UCSD-AML1 (cell line): ENCODE measurements at regions not wholly inside any gene's neighbourhood (a gene's known extent, or its start where the extent isn't known, plus 50 kb on each side); places are given as distances from the start of the nearest gene placed in this dataset.
"Not testable (repeated sequence)": the region's sequence is repeated elsewhere in the genome, so short reads cannot be mapped to it uniquely, and the experiment has no call there.

Experiments
- DNase-seq: peaks from one replicate; lab custom pipeline; 2025; ENCODE audit not compliant: unreplicated experiment; lab: John Stamatoyannopoulos, UW

DNA sequence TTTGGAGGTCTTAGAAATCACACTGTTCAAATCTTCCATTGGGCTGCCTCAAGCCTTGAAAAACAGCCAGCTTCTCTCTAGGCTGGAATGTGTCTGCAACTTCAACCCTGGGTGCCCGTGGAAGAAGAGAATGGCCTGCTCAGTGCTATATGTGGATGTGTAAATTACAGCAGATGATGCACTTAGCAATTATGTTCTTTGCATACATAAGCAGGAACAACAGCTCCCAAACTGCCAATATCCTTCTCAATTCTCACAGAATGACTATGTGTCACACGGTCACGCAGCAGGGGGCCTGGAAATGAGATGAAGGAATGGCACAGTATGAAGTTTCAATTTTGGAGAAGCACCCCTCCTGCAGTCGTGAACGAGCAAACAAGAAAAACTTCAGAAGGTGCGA is 175.2 kb upstream of the SMARCA2 start:
- DNase-seq = no peak

DNA sequence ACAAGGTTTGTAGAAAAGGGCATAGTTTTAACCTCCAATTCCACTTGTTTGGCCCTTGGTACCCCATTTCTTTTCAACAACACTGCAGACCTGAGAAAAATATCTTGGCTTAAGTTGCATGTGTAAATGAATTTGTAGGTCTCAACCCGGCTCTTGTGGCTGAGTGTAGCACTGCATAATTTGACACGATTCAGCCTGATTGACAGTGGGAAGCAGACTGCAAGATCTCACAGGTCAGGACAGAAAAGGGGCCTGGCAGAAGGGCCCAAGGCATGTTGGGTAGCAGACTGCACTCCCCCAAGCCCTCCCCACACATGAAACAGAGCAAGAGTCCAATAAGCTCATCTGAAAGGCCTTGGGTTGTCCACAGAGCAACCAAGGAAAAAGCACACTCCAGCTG is 169.7 kb upstream of the SMARCA2 start:
- no peak for DNase-seq

DNA sequence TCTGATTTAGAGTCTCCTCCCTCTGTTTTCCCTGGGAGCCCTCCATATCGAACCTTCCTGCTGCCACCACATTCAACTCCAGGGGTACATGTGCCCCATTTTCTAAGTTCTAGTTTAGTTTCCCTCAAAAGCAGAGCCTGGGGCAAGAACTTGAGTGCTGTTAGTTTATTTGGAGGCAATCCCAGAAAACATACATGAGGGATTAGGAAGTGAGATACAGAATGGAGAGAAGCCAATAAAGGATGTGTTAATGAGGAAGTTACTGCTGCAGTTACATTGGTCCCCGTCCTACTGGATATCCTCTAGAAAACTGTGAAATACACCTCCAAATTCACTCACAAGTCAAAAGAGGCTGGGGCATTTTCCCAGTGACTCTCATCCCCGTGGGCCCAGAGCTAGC is 159.4 kb upstream of the SMARCA2 start:
- no peak for DNase-seq

DNA sequence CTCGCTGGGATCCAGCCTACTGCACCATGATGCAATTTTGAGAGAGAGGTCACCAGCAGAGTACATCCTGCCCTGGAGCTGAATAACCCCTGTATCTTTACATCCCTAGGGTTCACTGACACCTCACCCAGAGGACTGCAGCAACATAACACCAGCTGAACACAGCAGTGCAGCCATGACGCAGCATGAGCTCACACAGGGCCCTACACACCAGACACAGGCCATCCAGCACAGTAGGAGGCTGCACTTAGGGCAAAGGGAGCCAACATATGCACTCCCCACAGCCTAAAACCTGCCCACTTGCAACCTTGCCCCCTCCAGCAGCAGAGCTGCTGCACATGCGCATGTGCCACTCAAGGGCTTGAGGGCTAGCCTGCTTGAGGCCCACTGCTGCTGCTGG is 157.3 kb upstream of the SMARCA2 start:
- DNase-seq = no peak

DNA sequence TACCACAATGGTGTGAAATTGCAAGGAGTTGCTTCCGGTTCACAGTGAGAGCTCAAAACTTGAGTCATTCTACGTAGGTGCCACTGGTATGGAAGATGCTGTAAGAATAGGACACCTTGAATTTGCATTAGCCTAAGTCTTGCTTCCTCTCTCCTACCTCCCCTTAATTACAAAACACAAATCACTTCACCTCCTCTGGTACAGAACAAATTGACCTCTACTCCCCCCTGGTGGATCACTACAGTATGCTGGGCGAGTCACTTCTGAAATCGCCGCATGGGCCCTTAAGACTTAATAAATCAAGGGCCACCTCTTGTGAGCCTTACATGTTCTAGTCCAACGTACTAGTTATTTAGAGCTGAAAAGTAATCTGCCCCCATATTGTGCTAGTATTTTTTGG is 145.3 kb upstream of the SMARCA2 start:
- DNase-seq = no peak

DNA sequence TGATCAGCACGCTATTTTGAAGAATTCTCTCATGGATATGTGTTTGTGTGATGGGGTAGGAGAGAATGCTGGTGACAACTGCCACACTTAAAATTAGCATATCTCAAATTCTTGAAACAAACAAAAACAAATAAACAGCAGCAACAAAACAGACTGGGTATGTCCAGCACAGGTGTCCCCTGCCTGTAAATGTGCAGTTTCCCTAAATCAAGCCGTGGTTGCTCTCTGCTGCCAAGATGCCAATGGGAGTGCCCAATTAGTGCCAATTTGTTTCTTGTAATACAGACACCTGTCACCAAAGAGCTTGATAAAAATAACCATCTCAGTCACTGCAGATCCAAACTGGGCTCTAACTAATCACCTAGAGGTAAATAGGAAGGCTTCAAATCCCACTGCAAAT is 144.2 kb upstream of the SMARCA2 start:
- DNase-seq = no peak

DNA sequence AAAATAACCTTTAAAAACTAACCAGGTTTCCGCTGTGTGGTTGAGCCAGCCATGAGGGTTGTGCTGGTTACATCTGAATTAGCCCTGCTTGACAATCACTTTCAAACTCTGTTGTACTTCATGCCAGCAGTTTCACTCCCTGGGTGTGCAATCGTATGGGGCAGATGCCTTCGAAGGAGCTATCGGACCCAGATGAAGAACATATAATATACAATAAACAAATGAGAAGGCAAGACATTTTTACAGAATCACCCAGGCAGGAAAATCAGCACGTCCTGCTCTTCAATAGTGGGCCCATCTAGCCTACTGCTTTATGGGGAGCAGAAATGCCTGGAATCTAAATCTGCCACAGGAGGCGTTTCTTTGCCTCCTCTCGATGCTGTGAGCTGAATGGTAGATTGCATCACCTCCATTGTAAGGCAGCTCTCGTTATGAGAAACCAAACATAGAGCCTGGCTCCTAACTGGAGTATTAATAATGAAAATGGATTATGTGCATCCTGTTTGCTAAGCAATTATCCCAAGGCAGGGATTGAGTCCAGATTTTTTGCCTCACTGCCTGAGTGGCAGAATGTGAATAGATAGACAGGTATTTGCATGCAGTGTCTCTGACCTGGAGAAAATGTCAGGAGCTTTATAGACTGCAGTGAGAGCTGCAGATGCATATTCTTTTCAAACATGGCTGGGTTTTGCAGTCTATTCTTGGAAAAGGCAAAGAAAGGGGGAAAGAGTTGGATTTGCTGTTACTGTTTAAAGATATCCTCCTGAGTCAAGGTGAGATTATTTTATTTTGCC is 143.3 kb upstream of the SMARCA2 start:
- no peak for DNase-seq

DNA sequence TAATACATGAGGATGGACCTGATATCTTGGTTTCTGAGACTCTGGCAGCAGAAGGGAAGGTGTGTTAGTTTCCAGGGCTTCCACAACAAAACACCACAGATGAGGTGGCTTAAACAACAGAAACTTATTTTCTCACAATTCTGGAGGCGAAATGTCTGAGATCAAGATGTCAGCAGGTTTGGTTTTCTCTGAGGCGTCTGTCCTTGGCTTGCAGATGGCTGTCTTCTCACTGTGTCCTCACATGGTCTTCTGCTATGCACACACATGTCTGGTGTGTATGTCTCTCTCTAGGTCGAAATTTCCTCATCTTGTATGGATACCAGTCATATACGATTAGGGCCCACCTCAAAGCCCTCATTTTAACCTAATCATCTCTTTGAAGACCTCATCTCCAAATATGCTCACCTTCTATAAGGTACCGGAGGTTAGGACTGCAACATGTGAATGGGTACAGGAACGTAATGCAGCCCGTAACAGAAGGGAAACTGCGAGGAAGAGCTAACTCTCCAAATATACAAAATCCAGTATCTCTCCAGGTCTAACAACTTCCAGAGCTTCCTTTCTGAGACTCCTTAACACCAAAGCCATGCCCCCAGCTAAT is 139.8 kb upstream of the SMARCA2 start:
- DNase-seq = no peak

DNA sequence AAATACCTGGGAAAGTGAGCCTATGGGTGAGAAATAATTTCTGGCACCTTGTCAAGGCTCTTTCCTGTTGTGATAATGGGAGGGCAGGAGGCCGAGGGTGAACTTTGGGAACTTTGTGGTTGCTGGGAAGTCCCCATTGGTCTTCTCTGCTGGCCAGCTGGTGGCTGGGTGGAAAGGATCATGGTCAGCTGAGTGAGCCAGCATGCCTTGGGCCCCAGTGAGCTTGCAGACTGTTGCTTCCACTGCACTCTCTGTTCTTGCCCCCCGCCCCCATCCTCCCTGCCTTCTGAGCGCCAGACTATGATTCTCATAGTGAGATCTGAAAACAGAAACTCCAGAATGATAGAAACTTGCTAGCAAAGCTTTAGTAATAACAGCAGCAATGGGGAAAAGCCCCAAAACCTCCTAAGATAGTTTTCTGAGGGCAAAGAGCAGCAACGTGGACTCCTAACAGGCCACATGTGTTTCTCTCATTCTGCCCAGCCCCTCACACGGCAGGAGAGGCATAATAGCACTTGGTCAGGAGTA is 139.2 kb upstream of the SMARCA2 start:
- DNase-seq = no peak

DNA sequence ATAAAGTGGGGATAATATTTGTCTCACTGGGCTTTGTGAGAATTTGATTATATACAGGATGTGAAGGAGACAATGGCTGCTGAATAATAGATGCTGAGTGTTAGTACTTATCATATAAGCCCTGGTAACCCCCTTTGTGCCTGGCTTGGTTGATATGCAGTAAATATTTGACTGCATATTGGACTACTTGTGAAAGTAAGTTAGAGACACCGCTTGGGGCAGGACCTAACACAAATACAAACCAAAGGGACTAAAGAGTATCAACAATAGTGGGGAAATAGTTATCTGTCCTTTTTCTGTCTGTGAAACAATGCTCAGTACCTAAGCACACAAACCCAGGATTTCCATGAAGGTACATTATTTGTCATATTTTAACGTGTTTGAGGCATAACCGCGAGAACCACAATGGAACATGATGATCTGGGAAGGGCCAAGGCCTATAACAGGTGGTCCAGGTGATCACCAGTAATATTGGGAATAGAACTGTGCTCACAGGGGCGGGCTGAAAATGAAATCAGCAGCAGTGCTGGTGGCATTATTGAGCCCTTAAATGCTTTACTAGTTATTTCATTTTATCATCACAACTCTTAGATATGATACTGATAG is 138.2 kb upstream of the SMARCA2 start:
- DNase-seq = no peak

DNA sequence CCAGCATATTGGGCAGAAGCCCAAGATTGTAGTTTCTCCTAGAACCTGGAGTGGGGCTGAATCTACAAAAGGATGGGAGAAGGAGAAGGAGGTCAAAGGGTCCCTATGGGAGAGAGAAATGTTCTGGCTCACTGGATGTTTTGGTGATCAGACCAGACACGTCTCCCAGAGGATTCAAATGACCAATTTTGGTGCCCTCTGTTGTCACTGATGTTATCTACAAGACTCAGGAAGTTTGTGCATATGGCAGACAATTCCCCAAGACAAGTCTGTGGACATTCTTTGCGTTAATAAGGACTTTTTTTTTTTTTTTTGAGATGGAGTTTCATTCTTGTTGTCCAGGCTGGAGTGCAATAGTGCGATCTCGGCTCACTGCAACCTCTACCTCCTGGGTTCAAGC is 137.2 kb upstream of the SMARCA2 start:
- DNase-seq = no peak

DNA sequence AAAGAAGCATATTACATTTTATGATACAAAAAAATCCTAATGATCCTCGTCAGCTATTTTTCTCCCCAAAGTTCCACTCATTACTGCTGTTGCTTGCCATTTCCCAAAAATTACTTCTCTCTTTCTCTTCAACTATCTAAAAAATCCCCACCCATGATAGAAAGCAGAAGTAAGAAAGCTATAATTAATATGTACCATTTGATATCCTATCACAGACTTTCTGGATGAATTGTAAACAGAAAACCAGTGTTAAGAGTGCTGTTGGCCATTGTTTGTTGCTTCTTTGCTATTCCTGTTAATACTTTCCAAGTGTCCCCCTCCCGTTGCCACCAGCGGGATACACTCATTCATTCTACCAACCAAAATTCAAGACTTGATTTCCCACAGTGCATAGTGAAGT is 136.3 kb upstream of the SMARCA2 start:
- DNase-seq = no peak

DNA sequence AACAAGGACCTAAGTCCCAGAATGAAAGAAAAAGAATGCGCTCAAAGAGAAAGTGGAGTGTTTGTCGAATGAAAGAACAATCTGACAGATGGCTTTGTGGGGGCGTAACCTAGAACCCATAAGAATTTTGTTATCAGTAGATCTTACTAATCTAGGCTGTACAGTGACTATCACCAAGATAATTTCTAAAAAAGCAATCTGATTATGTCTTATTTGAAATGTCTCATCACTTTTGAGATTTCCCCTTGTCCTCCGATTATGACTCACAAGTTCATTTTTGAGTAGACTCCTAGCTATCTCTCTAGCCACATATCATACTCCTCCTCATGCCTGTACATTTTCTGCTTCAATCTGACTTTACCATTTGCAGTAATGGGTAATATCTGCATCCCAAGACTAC is 135.6 kb upstream of the SMARCA2 start:
- no peak for DNase-seq

DNA sequence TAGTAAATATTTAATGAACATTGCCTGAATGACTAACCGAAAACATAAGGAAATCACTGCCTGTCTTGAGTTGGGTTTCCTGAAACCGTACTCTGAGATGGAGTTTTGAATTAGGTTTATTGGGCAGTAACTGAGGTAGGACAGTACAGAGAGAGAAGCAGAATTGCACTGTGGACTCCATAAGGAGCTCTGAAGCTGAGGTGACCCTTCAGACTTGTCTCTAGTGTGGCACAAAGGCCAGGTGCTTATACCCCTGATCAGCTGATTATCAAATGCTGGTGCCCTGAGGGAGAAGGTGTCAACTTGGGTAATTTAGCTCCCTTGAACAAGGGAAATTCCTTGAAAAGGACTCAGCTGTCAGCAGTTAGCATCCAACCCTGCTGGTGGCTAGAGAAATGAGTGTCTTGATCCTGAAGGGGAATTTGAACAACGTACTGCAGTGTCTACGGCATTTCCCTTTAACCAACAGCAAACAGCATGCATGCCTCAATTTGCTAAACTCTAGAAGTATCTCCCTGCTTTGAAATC is 135.0 kb upstream of the SMARCA2 start:
- DNase-seq = no peak

DNA sequence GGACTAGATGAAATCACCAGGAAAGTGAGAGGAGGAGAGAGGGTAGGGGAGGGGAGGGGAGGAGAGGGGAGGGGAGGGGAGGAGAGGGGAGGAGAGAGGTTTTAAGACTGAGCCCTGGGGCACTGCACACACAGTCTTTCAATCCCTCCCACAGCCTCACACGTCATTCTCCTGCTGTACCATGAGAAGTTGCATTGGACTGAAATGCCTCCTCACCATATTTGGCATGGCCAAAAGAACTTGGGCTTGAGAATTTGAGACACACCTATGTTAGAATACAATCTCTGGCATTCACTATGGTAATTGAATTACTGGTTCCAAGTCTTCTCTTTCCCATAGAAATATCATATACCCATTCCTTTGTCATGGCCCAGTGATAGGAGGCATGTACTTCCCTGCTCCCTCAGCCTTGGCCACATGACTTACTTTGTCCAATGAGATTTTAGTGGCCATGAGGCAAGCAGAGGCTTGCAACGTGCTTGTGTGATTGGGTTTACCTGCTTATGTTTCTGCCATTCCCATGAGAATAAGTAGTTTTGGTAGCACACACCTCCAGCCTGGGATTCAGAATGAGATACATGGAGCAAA is 133.3 kb upstream of the SMARCA2 start:
- no peak for DNase-seq

DNA sequence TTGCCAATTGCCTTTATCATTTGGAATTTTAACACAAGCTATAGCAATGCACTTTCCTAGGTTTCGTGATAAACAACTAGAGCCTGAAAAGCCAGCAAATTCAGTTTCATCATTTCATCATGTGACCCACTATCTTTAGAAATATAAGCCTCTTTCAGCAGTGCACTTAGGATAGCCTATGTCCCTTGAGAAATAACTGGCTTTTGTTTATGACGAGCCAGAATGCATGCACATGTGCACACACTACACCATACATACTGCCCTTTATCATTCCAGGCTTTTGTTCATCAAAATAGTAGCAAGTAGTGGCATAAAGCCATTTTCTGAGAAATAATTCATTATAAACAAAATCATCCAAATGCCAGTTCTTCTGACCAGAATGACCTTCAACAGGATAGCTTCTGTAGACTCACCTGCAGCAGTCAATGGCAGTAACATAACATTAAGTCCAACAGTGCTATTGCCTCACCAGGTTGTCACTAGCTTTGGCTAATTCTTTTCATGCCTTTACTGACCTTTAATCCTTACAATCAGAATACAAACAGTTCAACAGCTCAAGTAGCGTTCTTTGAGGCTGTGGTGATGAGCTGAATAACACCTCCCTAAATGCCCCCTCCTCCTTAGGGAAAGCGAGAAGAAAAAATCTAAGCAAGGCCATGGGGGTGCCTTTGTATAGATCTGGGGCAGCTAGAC is 132.3 kb upstream of the SMARCA2 start:
- DNase-seq = no peak

DNA sequence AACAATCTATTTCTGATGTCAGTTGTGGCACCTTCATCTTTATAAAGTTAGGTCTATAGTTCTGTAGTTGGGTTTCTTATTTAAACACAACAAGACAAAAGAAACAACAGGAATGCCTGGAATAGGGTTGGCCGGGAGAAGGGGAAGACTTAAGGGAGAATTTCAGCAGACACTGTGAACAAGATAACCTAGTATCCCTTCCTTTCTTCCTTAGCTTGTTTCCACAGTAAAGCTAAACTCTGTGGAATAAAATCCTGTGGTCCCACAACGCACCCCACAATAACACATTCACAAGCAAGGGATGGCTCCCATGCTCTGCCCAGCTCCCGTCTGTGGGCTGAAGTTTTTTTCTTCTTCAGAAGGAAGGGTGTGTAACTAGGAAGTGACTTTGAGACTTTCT is 124.9 kb upstream of the SMARCA2 start:
- no peak for DNase-seq

DNA sequence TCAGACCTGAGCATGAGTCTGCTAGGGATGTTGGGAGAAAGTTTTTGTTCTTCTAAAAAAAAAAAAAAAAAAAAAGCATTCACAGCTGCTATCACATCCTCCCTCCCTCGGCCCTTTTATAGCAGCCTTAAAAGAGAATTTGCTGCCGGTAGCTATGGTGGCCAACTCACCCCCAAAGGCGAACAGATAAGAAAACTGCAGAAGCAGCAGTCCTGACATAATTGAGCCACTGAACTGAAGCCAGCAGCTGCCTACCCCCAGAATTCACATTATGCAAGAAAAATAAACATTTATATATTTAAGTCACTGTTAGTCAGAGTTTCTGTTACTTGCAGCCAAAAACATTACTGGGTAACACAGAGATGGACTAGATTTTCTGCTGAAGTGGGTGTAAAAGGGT is 124.3 kb upstream of the SMARCA2 start:
- DNase-seq = no peak

DNA sequence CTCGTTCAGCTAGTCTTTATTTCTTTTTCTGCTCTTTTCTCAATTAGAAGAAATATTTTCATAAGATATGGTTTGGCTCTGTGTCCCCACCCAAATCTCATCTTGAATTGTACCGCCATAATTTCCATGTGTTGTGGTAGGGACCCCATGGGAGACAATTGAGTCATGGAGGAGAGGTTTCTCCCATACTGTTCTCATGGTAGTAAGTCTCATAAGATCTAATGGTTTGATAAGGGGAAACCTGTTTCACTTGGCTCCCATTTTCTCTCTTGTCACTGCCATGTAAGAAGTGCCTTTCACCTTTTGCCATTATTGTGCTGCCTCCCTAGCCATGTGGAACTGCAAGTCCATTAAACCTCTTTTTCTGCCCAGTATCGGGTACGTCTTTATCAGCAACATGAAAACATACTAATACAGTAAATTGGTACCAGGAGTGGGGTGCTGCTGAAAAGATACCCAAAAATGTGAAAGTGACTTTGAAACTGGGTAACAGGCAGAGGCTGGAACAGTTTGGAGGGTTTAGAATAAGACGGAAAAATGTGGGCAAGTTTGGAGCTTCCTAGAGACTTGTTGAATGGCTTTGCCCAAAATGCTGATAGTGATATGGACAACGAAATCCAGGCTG is 112.0 kb upstream of the SMARCA2 start:
- not testable (repeated sequence) for DNase-seq

DNA sequence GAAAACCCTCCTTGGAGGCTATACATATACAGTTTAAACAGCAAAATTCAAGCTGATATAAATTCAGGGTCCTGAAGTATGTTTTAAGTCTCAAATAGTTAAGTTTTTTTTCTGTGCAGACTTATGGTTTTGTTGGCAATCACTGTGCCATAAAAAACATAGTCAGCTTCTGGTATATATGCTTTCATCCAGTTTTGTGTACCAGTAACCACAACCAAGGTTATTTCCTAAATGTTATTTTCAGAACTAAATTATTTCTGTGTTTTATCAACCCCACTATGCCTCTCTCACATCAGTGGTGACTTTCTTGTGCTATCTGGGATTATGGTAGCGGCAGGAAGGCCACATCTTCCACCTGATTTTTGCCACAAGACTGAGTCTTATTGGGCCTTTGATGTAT is 107.7 kb upstream of the SMARCA2 start:
- DNase-seq = no peak

DNA sequence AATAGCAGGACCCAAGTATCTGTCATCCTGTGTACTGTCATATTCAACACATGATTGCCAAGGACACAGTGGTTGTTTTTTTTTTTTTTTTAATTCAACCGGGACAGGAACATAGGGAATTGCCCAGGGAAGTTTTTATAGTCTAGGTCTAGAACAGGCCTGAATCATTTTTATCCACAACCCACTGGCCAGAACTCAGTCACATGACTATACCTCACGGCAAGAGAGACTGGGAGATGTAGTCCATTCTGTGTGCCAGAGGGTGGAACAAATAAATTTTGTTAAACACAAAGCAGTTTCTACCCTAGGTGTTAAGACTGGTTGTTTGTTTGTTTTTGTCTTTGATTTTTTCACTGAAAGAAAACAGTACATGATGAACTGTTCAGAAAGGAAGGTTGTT is 105.8 kb upstream of the SMARCA2 start:
- DNase-seq = no peak
